HG03175 (cell line): ENCODE measurements at regions not wholly inside any gene's neighbourhood (a gene's known extent, or its start where the extent isn't known, plus 50 kb on each side); places are given as distances from the start of the nearest gene placed in this dataset.

Source experiments
- ATAC-seq: cut with Tn5 transposase; IDR thresholded peaks from one replicate; pipeline ENCODE4 v1.9.1; 2021; ENCODE audit warnings: mild to moderate bottlenecking, moderate library complexity; ENCODE audit not compliant: unreplicated experiment

DNA sequence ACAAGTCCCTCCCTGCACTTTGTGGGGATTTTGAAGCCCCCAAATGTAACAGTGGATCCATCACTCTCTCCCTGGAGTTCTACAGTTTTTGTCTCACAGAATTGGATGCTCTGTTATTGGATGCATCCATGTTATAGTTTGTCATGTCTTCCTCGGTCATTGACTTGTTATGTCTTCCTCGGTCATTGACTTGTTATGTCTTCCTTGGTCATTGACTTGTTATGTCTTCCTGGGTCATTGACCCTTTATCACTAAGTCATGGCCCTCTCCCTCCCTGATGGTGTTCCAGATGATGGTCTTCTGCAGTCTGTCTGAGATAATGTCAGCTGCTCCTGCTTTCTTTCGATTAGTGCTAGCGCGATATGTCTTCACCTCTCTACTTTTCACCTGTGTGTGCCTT is 981.5 kb downstream of the BRD1 start:
- no peak for ATAC-seq

DNA sequence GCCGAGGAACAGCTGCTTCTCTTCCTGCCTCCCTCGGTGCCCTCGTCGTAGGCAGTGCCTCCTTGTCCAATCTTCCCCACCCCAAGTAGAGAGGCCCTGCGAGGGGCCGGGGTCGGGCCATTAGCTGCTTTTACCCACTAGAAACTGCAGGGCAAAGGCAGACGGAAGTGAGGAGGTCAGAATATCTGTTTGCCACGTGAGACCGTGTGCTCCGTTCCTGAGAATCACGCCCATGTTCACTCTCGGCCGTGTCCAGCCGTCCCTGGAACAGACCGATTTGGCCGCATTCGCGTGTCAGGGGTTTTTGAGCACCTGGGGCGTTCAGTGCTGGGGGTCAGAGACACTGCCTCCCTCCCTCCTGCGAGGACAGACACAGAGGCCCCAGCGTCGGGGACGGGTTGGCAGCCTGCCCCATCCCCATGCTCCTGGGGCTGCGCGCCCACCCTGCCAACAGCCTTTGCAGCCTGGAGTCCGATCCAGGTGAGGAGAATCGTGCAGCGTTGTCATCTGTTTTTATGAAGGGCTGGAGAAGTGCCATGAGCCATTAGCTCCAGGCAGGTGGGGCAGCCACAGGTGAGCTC is 982.2 kb downstream of the BRD1 start:
- ATAC-seq, result no peak

DNA sequence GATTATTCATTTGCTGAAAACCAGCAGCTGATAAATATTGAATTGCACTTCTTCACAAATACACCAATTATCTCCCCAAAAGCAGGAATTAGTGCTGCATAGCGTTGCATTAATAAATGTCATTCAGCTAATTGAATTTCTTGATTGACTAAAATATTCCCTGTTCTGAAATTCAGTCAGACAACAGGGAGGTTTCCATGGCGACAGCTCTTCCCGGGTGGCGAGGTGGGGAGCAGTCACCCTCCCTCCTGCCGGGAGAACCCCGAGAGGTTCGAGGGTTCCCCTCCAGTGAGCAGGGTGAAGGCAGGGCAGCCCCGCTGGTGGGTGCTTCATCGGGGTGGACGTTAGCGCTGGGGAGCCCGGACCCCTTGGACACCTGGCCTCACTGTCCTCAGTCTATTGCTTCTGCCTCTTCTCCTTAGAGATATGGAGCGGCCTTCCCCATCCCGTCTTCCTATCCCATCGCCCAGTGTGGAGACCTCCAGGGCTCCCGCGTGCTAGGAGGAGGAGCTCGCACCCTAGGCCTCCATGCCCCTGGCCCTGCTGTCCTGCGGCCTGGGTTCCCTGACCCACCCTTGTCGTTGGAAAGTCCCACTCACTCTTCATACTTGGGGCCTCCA is 983.5 kb downstream of the BRD1 start:
- ATAC-seq, result no peak

DNA sequence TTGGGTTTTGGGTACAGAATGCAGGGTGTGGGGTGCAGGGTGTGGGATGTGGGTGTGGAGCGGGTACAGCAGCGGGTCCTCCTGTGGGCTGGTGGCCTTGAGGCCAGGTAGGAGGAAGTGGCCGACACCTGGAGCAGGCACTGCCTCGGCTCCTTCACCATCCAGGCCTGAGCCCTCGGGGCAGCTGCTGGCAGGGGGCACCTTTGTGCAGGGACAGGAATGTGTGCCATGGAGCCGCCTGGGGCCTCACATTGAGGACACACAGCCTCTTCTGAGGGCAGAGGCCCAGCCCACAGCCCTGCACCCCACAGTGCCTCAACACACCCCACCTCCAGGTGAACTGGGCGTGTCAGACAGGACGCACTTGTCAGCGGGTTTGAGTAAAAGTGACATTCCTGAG is 984.0 kb downstream of the BRD1 start:
- no peak for ATAC-seq

DNA sequence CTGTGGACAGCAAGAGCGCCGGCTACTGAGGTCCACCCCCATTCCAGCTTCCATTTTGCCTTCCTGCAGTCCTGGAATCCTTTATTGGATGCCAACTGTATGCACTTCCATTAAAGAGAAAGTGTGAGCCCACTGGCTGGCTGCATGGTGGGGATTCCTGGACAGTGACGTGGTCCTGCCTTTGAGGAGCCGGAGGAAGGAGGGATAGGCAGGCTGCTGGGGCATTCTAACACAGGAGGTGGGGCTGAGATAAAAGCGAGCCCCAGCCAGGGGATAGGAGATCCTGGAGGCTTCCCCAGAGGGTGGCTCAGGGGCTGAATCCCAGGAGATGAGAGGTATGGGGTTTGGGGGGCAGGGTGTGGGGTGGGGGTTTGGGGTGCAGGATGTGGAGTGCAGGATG is 984.7 kb downstream of the BRD1 start:
- no peak for ATAC-seq

DNA sequence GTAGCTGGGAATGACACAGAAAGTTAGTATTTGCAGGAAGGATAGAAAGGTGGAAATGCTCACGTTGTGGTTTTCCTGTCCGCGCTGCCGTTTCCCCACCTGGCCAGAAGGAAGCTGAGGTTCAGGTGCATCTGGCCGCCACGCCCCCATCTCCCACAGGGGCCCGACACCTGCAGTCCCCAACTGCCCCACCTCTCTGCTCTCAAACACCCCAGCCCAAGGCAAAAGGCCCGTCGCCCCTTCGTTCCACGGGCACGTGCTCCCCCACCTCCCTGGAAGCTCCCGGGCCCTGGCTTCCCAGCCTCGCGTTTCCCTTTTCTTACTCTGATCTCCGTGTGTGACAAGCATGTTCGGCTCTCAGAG is 985.1 kb downstream of the BRD1 start:
- ATAC-seq, result no peak

DNA sequence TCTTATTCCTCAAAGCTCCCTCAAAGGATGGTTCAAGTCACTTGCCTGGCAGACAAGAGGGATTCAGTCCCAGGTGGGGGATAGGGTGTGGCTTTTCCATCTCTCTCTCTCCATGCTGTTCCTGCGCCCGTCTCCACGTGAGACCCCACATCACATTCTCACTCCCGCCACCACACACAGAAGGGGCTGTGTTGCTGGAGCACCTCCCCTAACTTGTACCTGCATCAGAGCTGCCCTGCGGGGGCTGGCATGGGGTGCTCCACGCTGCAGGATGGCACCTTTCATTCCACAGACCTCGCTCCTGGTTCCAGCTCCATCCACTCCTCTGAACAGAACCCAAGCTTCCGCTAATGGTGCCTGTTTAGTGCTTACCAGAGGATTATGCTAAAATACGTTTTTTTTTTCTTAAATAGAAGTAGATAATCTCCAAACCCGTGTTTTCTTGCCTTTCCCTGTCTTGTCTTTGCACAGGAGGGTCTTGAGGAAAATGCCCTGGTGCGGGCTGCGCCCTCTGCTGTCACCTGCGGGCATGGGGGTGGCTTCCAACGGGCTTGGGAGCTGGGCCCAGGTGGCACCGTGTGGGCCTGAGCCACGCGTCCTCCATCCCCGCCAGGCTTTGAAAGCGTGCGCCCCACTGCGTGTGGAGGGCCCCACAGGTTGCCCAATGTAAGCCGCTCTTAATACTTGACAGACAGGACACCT is 985.6 kb downstream of the BRD1 start:
- no peak for ATAC-seq

DNA sequence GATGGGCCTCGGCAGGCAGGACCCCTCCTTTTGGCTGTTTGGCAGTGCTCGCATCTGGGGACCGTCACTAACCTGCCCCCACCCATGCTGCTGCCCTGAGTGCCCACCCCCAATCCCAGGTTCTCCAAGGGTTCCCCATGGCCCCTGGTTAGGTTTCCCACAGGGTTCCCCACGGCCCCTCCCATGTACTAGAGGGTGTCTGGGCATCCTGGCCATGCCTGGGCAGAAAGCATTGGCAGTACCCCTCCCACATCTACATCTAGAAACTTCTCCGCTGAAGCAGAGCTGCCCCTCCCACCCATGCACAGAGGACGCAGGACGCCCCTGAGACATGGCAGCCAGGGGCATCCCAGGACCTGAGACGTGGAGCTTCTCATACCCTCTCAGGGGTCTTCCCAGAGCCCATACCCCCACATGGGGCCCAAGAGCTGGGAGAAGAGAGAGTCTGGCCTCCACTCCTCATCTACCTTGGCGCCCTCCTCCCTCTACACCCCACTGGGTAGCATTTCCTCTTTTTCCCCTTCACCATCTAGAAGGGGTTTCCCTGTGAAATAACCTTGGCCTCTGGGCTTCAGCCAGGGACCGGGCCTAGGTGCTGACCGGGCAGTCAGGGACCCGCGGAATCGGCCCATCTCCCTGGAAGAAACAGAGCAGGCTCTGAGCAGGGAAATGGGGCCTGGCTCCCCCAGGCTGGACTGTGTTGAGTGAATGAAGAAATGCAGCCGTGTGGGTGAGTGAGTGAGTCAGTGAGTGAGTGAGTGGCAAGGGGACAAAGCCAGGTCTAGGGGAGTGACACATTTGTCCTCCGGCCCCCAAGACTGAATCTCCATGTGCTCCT is 987.3 kb downstream of the BRD1 start:
- no peak for ATAC-seq

DNA sequence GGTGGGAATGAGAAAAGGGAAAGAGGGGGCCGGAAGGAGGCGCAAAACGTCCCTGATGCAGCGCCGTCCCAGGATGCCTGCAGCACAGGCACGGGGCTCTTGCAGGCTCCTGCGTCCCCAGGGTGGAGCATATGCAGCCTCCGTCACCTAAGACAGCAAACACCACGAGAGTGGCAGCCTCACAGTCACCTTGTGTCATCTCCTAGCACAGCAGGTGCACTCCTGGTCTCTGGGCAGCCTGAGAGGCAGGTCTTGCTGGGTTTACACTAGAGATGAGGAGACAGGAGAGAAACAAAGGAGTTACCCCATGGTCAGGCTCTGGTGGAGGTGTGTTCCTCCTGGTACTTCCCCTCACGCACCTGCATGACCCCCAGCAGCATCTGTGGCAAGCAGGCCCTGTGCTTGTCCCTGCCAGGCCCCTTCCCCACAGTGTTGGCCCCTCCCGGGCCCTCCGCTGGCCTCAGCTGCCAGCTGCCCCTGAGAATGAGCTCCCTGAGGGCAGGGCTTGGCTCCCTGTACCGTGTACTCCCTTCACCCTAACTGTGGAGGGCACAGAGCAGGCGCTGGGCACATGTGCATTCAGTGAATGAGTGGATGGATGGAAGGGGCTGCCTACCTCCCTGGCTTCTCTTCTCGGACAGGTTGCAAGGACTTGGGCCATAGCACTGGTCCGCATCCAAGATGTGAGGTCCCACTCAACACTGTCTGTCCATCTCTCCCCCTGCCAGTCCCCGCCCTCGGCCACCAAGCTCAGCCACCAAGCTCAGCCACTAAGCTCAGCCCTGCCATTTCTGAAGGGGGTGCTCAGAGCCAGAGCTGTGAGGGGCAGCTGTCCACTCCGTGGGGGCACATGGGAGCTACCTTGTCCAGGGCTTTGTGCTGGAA is 988.6 kb downstream of the BRD1 start:
- ATAC-seq, result no peak

DNA sequence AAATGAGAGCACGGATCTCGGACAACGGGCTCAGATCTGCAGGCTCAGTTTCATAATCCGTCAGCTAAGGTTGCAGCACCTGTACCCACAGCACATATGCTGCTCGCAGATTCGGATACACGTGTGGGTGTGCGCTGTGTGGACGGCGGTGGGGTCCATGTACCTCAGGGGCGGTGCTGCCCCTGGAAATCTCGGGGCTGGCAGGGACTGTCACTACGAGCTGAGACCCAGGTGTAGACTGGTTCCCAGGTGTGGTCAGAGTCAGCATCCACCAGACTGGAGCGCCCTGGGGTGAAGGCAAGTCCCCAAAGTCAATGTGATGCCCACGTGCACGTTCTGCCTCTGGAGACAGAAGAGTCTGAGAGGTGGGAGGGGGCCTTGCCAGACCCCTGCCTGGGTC is 989.3 kb downstream of the BRD1 start:
- no peak for ATAC-seq

DNA sequence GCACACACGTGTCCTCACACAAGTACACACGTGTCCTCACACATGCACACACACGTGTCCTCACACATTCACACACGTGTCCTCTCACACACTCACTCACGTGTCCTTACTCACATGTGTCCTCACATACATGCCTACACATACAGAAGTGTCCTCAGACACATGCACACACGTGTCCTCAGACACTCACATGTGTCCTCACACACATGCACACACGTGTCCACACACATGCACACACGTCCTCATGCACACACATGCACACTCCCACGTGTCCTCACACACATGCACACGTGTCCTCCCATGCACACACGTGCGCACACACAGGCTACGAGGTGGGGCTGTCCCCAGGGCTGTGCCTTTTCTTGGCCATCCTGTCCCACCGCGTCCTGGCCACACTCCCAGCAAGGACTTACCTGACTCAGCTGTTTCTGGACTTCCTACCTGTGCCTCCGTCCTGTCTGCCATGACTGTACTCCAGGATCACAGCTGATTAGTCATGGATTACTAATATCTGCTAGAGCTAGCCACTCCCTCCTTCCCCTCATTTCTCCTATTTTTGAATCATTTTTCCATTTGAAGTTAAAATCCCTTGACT is 990.2 kb downstream of the BRD1 start:
- no peak for ATAC-seq

DNA sequence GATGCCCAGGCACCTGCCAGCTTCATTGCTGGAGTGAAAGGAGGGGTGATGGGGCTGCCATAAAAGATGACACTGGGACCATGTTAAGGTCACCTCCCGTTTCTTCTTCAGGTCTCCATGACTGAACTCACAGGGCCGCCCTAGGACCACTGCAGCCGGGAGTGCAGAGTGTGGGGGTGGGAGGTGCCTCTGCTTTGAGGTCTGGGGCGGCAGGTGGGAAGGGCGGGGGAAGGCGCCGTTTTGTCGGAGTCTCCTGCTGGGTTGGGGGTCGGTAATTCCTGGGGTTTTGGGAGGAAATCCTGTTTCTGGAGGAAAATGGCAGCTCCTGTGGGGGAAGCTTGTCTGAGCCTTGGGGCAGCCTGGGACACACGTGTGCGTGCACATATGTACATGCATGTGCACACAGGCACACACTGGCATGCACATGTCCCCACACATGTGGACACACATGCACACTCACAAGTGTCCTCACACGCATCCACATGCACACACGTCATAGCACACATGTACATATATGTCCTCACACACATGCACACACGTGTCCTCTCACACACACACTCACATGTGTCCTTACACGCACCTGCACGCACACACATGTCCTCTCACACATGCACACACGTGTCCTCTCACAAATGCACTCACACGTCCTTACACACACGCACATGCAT is 990.9 kb downstream of the BRD1 start:
- ATAC-seq, result no peak

DNA sequence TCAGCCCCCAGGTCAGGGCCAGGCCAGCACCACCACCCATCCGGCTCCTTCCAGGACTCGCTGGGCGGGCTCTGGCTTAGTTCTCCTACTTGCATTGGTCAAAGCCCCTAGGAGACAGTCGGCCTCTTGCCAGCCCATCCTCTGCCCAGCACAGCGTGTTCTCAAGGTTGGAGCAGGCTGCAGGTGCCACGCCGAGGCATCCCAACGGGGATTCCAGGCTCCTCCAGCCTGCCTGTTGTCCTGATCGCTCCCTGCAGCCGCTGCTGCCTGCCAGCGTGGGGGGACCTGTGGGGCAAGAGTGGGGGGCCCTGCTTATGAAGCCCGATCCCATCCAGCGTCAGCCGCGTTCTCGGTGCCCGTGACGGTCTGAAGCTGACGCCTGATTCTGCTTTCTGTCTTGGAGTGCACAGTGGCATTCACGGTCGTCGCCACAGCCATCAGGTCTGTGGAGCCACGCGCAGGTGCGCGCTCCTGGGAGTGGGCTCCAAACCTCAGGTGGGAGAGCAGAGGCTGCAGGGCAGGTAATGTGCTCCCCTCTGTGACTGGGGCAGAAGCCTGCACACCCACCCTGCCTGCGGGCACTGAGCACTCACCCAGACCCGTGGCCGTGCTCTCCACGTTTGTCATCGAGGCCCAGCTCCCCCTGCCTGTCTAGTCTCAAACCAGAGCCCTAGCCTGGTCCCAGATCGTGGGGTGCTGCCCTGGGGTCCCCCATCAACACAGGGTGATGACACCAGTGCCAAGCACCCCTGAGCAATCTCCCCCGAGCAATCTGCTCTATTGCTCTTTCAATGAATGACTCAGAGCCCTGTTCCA is 991.6 kb downstream of the BRD1 start:
- ATAC-seq, result no peak

DNA sequence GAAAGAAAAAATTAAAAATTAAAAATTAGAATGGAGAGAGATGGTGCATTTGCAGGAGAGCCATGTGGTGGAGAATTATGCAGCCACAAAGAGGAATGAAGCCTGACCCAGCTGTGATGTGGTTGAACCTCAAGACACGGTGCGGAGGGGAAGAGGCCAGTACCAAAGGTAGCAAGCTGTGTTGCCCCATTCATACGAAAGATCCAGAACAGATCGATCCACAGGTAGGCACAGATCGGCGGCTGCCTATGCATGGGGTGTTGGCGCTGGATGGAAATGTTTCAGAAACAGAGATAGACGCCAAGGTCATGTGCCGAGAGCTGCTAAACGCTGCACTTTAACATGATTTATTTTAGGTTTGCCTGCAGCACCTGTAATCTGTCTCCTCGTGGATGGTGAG is 992.3 kb downstream of the BRD1 start:
- ATAC-seq, result no peak

DNA sequence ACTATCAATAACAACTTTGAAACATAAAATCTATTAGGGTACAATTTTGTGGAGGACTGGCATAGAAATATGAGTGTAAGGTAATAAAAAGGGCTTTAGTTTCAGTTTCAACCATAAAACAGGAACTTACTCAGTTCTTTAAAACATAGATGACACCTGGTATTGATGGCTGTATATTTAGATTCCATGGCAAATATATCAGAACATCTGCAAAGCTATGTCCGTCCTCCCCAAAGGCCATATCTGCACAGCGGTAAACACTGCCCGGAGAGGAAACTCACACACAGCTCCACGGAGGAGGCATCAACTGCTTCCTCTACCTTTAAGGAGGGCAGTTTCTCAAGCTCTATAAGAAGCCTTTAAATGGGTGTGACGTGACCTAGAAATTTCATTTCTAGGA is 993.3 kb downstream of the BRD1 start:
- ATAC-seq, result no peak

DNA sequence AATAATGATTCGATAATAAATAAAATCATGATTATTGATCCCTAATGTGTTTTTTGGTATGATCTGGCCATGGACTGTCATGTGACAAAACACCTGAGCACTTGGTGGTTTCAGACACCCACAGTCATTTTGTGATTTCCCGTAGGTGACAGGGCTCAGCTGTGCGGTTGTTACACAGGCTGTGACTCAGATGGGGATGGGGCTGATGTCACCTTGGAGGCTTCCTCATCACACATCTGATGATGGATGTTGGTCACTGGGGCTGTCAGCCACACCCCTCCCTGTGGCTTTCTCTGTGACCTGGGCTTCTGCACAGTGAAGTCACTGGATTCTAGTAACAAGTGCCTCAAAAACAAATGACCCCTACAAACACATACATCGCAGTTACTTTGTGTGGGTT is 995.1 kb downstream of the BRD1 start:
- no peak for ATAC-seq

DNA sequence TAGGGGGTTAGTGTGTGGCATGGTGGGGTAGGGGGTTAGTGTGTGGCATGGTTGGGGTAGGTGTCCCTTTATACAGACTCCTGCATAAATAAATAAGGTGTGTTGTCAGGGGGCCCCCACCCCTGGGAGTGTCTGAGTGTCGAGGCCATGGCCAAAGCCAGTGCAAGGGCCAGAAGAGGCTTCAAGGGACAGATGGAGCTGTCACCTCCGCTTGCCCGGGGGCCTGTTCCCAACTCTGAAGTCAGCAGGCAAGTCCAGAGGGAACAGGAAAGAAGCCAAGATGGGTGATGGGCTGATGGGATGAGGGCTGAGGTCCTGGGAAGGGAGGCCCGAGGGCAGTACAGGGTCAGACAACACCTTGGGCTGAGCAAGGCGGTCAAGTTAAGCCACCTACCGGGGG is 997.8 kb downstream of the BRD1 start:
- no peak for ATAC-seq

DNA sequence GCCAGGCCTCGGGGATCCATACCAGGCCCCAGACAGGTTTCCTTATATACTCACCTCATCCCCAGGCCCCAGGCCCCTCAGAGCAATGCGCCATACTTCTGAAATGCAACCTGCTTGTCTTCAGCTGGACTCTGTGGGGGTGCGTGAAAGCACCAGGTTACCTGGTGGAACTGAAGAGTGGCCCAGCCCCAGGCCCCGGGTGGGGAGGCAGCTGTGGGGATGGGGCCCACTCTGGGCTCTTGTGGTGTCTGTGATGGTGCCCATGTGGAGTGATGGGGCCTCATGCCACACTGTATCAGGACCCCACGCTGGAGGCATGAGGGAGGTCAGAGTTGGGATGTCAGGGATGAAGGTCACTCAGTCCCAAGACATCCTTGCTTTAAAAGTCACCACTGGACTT is 999.0 kb downstream of the BRD1 start:
- no peak for ATAC-seq

DNA sequence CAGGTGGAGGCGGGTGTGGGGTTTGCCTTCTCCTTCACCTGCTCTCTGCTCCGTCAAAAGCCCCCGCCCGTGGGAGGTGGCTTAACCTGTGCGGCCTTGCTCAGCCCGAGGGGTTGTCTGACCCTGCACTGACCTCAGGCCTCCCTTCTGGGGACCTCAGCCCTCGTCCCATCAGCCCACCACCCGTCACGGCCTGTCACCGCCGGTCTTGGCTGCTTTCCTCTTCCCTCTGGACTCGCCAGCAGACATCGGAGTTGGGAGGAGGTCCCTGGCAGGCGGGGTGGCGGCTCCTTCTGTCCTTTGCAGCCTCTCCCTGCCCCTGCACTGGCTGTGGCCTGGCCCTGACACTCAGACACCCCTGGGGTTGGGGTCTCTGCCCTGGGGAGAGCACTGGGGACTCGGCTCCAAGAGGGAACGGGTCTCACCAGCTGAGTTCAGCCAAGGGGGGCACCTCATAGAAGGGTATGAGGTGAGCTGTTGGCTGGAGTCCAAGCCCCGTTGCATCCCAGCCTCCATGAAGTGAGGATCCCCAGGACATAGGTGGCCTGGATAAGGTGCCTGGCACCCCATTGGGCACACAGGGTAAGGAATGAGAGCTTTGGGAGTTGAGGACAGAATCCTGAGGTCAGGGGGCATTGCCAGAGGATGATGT is 999.6 kb downstream of the BRD1 start:
- no peak for ATAC-seq
